CD8-positive, alpha-beta memory T cell (primary cell): ENCODE measurements at regions not wholly inside any gene's neighbourhood (a gene's known extent, or its start where the extent isn't known, plus 50 kb on each side); places are given as distances from the start of the nearest gene placed in this dataset.

Experiments used
- CTCF ChIA-PET: fragments of 350-600 bp; sonication (Branson Sonifier 250); formaldehyde crosslinking; loops from one replicate; lab custom pipeline; 2021; ENCODE audit warnings: antibody characterized with exemption; lab: Charles Lee
- POLR2A ChIA-PET: fragments of 350-600 bp; sonication (Branson Sonifier 250); formaldehyde crosslinking; loops from one replicate; lab custom pipeline; 2021; ENCODE audit warnings: antibody characterized with exemption; lab: Charles Lee
- DNase-seq, 5 donors: peaks; one replicate each; pipeline versions ENCODE4 v3.0.0 to v3.0.0-alpha.2; 2020 to 2022; ENCODE audit warnings: mixed read lengths in 1 of 5
- H3K27ac ChIP-seq: one replicate; pipeline ENCODE4 v1.7.0; 2013; ENCODE audit warnings: low read depth, mild to moderate bottlenecking, low read length, moderate library complexity
- H3K27me3 ChIP-seq: 2 replicates; pipeline ENCODE4 v1.7.0; 2013; ENCODE audit warnings: low read length, mild to moderate bottlenecking; ENCODE audit not compliant: insufficient read depth, poor library complexity, severe bottlenecking
- H3K36me3 ChIP-seq: 2 replicates; pipeline ENCODE4 v1.7.0; 2013; ENCODE audit warnings: mild to moderate bottlenecking, low read length, moderate library complexity; ENCODE audit not compliant: insufficient read depth
- H3K4me1 ChIP-seq: 2 replicates; pipeline ENCODE4 v1.7.0; 2013; ENCODE audit warnings: mild to moderate bottlenecking, low read length, moderate library complexity; ENCODE audit not compliant: insufficient read depth
- H3K4me3 ChIP-seq: 2 replicates; pipeline ENCODE4 v1.7.0; 2013; ENCODE audit warnings: mild to moderate bottlenecking, low read length
- H3K9me3 ChIP-seq: 2 replicates; pipeline ENCODE4 v1.7.0; 2013; ENCODE audit warnings: mild to moderate bottlenecking, low read length
- H3K27ac Mint-ChIP-seq, 8 donors: one replicate each; pipeline ENCODE4 v1.8.0; 2020 to 2021; ENCODE audit warnings: mixed read lengths in 8 of 8, mild to moderate bottlenecking in 6 of 8, inconsistent platforms in 3 of 8, moderate library complexity in 3 of 8
- H3K27me3 Mint-ChIP-seq, 2 donors: one replicate each; pipeline ENCODE4 v1.8.0; 2020 to 2021; ENCODE audit warnings: mixed read lengths in 2 of 2, mild to moderate bottlenecking in 1 of 2, moderate library complexity in 1 of 2
- H3K36me3 Mint-ChIP-seq, 3 donors: one replicate each; pipeline ENCODE4 v1.8.0; 2020 to 2021; ENCODE audit warnings: mixed read lengths in 3 of 3, inconsistent platforms in 1 of 3, mild to moderate bottlenecking in 1 of 3
- H3K4me1 Mint-ChIP-seq, 3 donors: one replicate each; pipeline ENCODE4 v1.8.0; 2020 to 2021; ENCODE audit warnings: mixed read lengths in 3 of 3, inconsistent platforms in 1 of 3, mild to moderate bottlenecking in 1 of 3
- H3K4me3 Mint-ChIP-seq, 7 donors: one replicate each; pipeline ENCODE4 v1.8.0; 2020 to 2021; ENCODE audit warnings: mixed read lengths in 7 of 7, mild to moderate bottlenecking in 6 of 7, moderate library complexity in 4 of 7, inconsistent platforms in 2 of 7
- H3K9me3 Mint-ChIP-seq, 5 donors: one replicate each; pipeline ENCODE4 v1.8.0; 2020 to 2022; ENCODE audit warnings: mixed read lengths in 5 of 5, mild to moderate bottlenecking in 3 of 5, moderate library complexity in 2 of 5, inconsistent platforms in 1 of 5

- H3K4me1 Mint-ChIP-seq = no peaks in the 10 kb centered on the region
- H3K27ac Mint-ChIP-seq = no peak overlapping the region
- H3K9me3 Mint-ChIP-seq = no peaks in the 10 kb centered on the region
- CTCF ChIA-PET = no interaction called here
- POLR2A ChIA-PET = no interaction called here
- H3K27me3 Mint-ChIP-seq = peaks cover 16 to 18% of the 10 kb centered on the region in 2 donors
- H3K36me3 Mint-ChIP-seq = no peaks in the 10 kb centered on the region
- H3K9me3 ChIP-seq = no peaks in the 10 kb centered on the region
- H3K4me3 Mint-ChIP-seq = no peak overlapping the region
- no peak for DNase-seq
- no peak overlapping the region for H3K4me3 ChIP-seq
- no peaks in the 10 kb centered on the region for H3K27me3 ChIP-seq
- no peak overlapping the region for H3K27ac ChIP-seq
- no peaks in the 10 kb centered on the region for H3K4me1 ChIP-seq
- H3K36me3 ChIP-seq = no peaks in the 10 kb centered on the region
Observed at GRCh38 chrX:39157006-39157405, 355.7 kb downstream of the MID1IP1 start.

GRCh38 chrX:39157796-39158195 lies 356.5 kb downstream of the MID1IP1 start:
- Mint-ChIP-seq H3K4me1 (peaks cover 0 to under 1% (median under 1%) of the 10 kb centered on the region in 3 donors), H3K4me3 (no peak overlapping the region), H3K27me3 (peaks cover 16 to 19% of the 10 kb centered on the region in 2 donors), H3K27ac (no peak overlapping the region), H3K9me3 (no peaks in the 10 kb centered on the region), H3K36me3 (no peaks in the 10 kb centered on the region)
- ChIA-PET POLR2A (no interaction called here), CTCF (no interaction called here)
- H3K4me3 ChIP-seq = no peak overlapping the region
- H3K27me3 ChIP-seq = no peaks in the 10 kb centered on the region
- no peaks in the 10 kb centered on the region for H3K36me3 ChIP-seq
- no peak overlapping the region for H3K27ac ChIP-seq
- no peaks in the 10 kb centered on the region for H3K4me1 ChIP-seq
- DNase-seq = no peak
- no peaks in the 10 kb centered on the region for H3K9me3 ChIP-seq

GRCh38 chrX:39158801-39159657 lies 357.8 kb downstream of the MID1IP1 start:
- no peaks in the 10 kb centered on the region for H3K36me3 ChIP-seq
- CTCF ChIA-PET = no interaction called here
- no peaks in the 10 kb centered on the region for H3K36me3 Mint-ChIP-seq
- H3K27me3 Mint-ChIP-seq = peaks cover 17 to 26% of the 10 kb centered on the region in 2 donors
- H3K4me3 Mint-ChIP-seq = no peak overlapping the region
- no peak overlapping the region for H3K4me3 ChIP-seq
- no peak for DNase-seq
- POLR2A ChIA-PET = no interaction called here
- peaks cover 2 to 4% (median 4%) of the 10 kb centered on the region in 3 donors for H3K4me1 Mint-ChIP-seq
- no peak overlapping the region for H3K27ac Mint-ChIP-seq
- H3K27ac ChIP-seq = no peak overlapping the region
- no peaks in the 10 kb centered on the region for H3K9me3 Mint-ChIP-seq
- no peaks in the 10 kb centered on the region for H3K4me1 ChIP-seq
- H3K27me3 ChIP-seq = no peaks in the 10 kb centered on the region
- H3K9me3 ChIP-seq = no peaks in the 10 kb centered on the region

- Histone ChIP-seq H3K4me1 (no peaks in the 10 kb centered on the region), H3K4me3 (no peak overlapping the region), H3K9me3 (no peaks in the 10 kb centered on the region), H3K27ac (no peak overlapping the region), H3K36me3 (no peaks in the 10 kb centered on the region), H3K27me3 (no peaks in the 10 kb centered on the region)
- ChIA-PET CTCF (no interaction called here), POLR2A (no interaction called here)
- H3K27ac Mint-ChIP-seq = no peak overlapping the region
- H3K36me3 Mint-ChIP-seq = no peaks in the 10 kb centered on the region
- peaks cover 25 to 26% of the 10 kb centered on the region in 2 donors for H3K27me3 Mint-ChIP-seq
- peaks cover 2 to 4% (median 4%) of the 10 kb centered on the region in 3 donors for H3K4me1 Mint-ChIP-seq
- no peak overlapping the region for H3K4me3 Mint-ChIP-seq
- DNase-seq = no peak
- H3K9me3 Mint-ChIP-seq = no peaks in the 10 kb centered on the region
Observed at GRCh38 chrX:39159921-39160507, 358.8 kb downstream of the MID1IP1 start.

- peak overlapping the region in 1 of 8 donors; percentile 75 for H3K27ac Mint-ChIP-seq
- no peaks in the 10 kb centered on the region for H3K9me3 Mint-ChIP-seq
- no peaks in the 10 kb centered on the region for H3K36me3 ChIP-seq
- POLR2A ChIA-PET = no interaction called here
- H3K4me1 ChIP-seq = no peaks in the 10 kb centered on the region
- peaks cover 2 to 4% (median 4%) of the 10 kb centered on the region in 3 donors for H3K4me1 Mint-ChIP-seq
- H3K4me3 ChIP-seq = no peak overlapping the region
- H3K9me3 ChIP-seq = no peaks in the 10 kb centered on the region
- no peak overlapping the region for H3K27ac ChIP-seq
- no peaks in the 10 kb centered on the region for H3K36me3 Mint-ChIP-seq
- DNase-seq = no peak
- peaks cover 26 to 28% of the 10 kb centered on the region in 2 donors for H3K27me3 Mint-ChIP-seq
- CTCF ChIA-PET = no interaction called here
- H3K27me3 ChIP-seq = no peaks in the 10 kb centered on the region
- H3K4me3 Mint-ChIP-seq = no peak overlapping the region
Observed at GRCh38 chrX:39161611-39162255, 360.5 kb downstream of the MID1IP1 start.

GRCh38 chrX:39162322-39162735 lies 361.1 kb downstream of the MID1IP1 start:
- no peaks in the 10 kb centered on the region for H3K36me3 ChIP-seq
- CTCF ChIA-PET = no interaction called here
- DNase-seq = peak in 3 of 5 donors; percentile 2 to 24 (median 4)
- peak overlapping the region in 4 of 7 donors; percentile 27 to 68 (median 54) for H3K4me3 Mint-ChIP-seq
- no peaks in the 10 kb centered on the region for H3K9me3 Mint-ChIP-seq
- no peaks in the 10 kb centered on the region for H3K4me1 ChIP-seq
- H3K4me1 Mint-ChIP-seq = peaks cover 2 to 4% (median 4%) of the 10 kb centered on the region in 3 donors
- H3K27ac ChIP-seq = no peak overlapping the region
- peak overlapping the region in 1 of 8 donors; percentile 48 for H3K27ac Mint-ChIP-seq
- no peaks in the 10 kb centered on the region for H3K9me3 ChIP-seq
- POLR2A ChIA-PET = no interaction called here
- no peaks in the 10 kb centered on the region for H3K36me3 Mint-ChIP-seq
- H3K4me3 ChIP-seq = no peak overlapping the region
- peaks cover 26 to 28% of the 10 kb centered on the region in 2 donors for H3K27me3 Mint-ChIP-seq
- no peaks in the 10 kb centered on the region for H3K27me3 ChIP-seq

- Mint-ChIP-seq H3K4me3 (no peak overlapping the region), H3K27me3 (peaks cover 21 to 32% of the 10 kb centered on the region in 2 donors), H3K36me3 (no peaks in the 10 kb centered on the region), H3K9me3 (no peaks in the 10 kb centered on the region), H3K4me1 (peaks cover 4 to 11% (median 7%) of the 10 kb centered on the region in 3 donors), H3K27ac (no peak overlapping the region)
- POLR2A ChIA-PET = no interaction called here
- Histone ChIP-seq H3K4me1 (no peaks in the 10 kb centered on the region), H3K27me3 (no peaks in the 10 kb centered on the region), H3K27ac (no peak overlapping the region), H3K9me3 (no peaks in the 10 kb centered on the region), H3K4me3 (no peak overlapping the region), H3K36me3 (no peaks in the 10 kb centered on the region)
- CTCF ChIA-PET = interaction anchor here (1.3 kb wide), 1 partner anchor 9 kb away, joined by 3 read pairs; no protein-coding TSS in a partner anchor
- no peak for DNase-seq
Observed at GRCh38 chrX:39163581-39164126, 362.4 kb downstream of the MID1IP1 start.
